ENCODE measurements at regions not wholly inside any gene's neighbourhood (a gene's known extent, or its start where the extent isn't known, plus 50 kb on each side); places are given as distances from the start of the nearest gene placed in this dataset.
A peak's percentile ranks its signal among the peaks of the same experiment; 100 is the strongest.

GRCh38 chr12:97148941-97149559 is 242.0 kb downstream of the NEDD1 start:
- Histone ChIP-seq H3K27ac (ENCODE audit: low read depth in 2 of 2, low read length in 2 of 2) (no peak overlapping the region), H3K27me3 (ENCODE audit: control insufficient read depth, insufficient read depth, low read length) (no peaks in the 10 kb centered on the region), H3K9ac (ENCODE audit: low read length in 3 of 3) (no peak overlapping the region), H3K36me3 (ENCODE audit: control insufficient read depth in 2 of 3, insufficient read depth in 3 of 3, low read length in 3 of 3) (no peaks in the 10 kb centered on the region), H3K4me3 (ENCODE audit: low read length in 3 of 3) (no peak overlapping the region), H3K4me1 (ENCODE audit: control insufficient read depth in 2 of 3, insufficient read depth in 2 of 3, low read depth in 1 of 3, low read length in 3 of 3) (no peaks in the 10 kb centered on the region), H3K9me3 (ENCODE audit: control insufficient read depth in 2 of 3, insufficient read depth in 1 of 3, low read length in 3 of 3) (no peaks in the 10 kb centered on the region)
- no peak for FAIRE-seq
- peak; percentile 66 for TF ChIP-seq CTCF (IDR thresholded peaks at IDR 0.05; ENCODE audit: borderline replicate concordance, extremely low read depth, insufficient read depth)
- intact Hi-C loops (cut with DNase I) = no loop called here
- peak; percentile 65 to 80 (median 76) for DNase-seq

- FAIRE-seq (no peak), DNase-seq (no peak)
- intact Hi-C loops (cut with DNase I) = no loop called here
- H3K36me3 ChIP-seq (ENCODE audit: control insufficient read depth in 2 of 3, insufficient read depth in 3 of 3, low read length in 3 of 3) = no peaks in the 10 kb centered on the region
- H3K27me3 ChIP-seq (ENCODE audit: control insufficient read depth, insufficient read depth, low read length) = no peaks in the 10 kb centered on the region
- H3K9me3 ChIP-seq (ENCODE audit: control insufficient read depth in 2 of 3, insufficient read depth in 1 of 3, low read length in 3 of 3) = no peaks in the 10 kb centered on the region
- H3K9ac ChIP-seq (ENCODE audit: low read length in 3 of 3) = no peak overlapping the region
- H3K27ac ChIP-seq (ENCODE audit: low read depth in 2 of 2, low read length in 2 of 2) = no peak overlapping the region
- TF ChIP-seq CTCF (IDR thresholded peaks at IDR 0.05; ENCODE audit: borderline replicate concordance, extremely low read depth, insufficient read depth) = no peak
- H3K4me3 ChIP-seq (ENCODE audit: low read length in 3 of 3) = no peak overlapping the region
- no peaks in the 10 kb centered on the region for H3K4me1 ChIP-seq (ENCODE audit: control insufficient read depth in 2 of 3, insufficient read depth in 2 of 3, low read depth in 1 of 3, low read length in 3 of 3)
Measured at GRCh38 chr12:97151481-97151880, 244.4 kb downstream of the NEDD1 start.

GRCh38 chr12:97159377-97159776 is 252.3 kb downstream of the NEDD1 start:
- Histone ChIP-seq H3K4me1 (ENCODE audit: control insufficient read depth in 2 of 3, insufficient read depth in 2 of 3, low read depth in 1 of 3, low read length in 3 of 3) (peaks cover 0 to 5% (median 0%) of the 10 kb centered on the region in 3 donors), H3K9ac (ENCODE audit: low read length in 3 of 3) (no peak overlapping the region), H3K4me3 (ENCODE audit: low read length in 3 of 3) (no peak overlapping the region), H3K27me3 (ENCODE audit: control insufficient read depth, insufficient read depth, low read length) (no peaks in the 10 kb centered on the region), H3K9me3 (ENCODE audit: control insufficient read depth in 2 of 3, insufficient read depth in 1 of 3, low read length in 3 of 3) (no peaks in the 10 kb centered on the region), H3K36me3 (ENCODE audit: control insufficient read depth in 2 of 3, insufficient read depth in 3 of 3, low read length in 3 of 3) (no peaks in the 10 kb centered on the region), H3K27ac (ENCODE audit: low read depth in 2 of 2, low read length in 2 of 2) (no peak overlapping the region)
- FAIRE-seq (no peak), DNase-seq (peak in 4 of 5 donors; percentile 59 to 88 (median 79))
- TF ChIP-seq CTCF (IDR thresholded peaks at IDR 0.05; ENCODE audit: borderline replicate concordance, extremely low read depth, insufficient read depth) = no peak
- intact Hi-C loops (cut with DNase I) = no loop called here

GRCh38 chr12:97160277-97160676 is 253.2 kb downstream of the NEDD1 start:
- Histone ChIP-seq H3K27ac (ENCODE audit: low read depth in 2 of 2, low read length in 2 of 2) (no peak overlapping the region), H3K4me3 (ENCODE audit: low read length in 3 of 3) (no peak overlapping the region), H3K4me1 (ENCODE audit: control insufficient read depth in 2 of 3, insufficient read depth in 2 of 3, low read depth in 1 of 3, low read length in 3 of 3) (peaks cover 0 to 5% (median 0%) of the 10 kb centered on the region in 3 donors), H3K36me3 (ENCODE audit: control insufficient read depth in 2 of 3, insufficient read depth in 3 of 3, low read length in 3 of 3) (no peaks in the 10 kb centered on the region), H3K9ac (ENCODE audit: low read length in 3 of 3) (no peak overlapping the region), H3K9me3 (ENCODE audit: control insufficient read depth in 2 of 3, insufficient read depth in 1 of 3, low read length in 3 of 3) (no peaks in the 10 kb centered on the region), H3K27me3 (ENCODE audit: control insufficient read depth, insufficient read depth, low read length) (no peaks in the 10 kb centered on the region)
- TF ChIP-seq CTCF (IDR thresholded peaks at IDR 0.05; ENCODE audit: borderline replicate concordance, extremely low read depth, insufficient read depth) = no peak
- peak in 1 of 5 donors; percentile 22 for DNase-seq
- FAIRE-seq = no peak
- intact Hi-C loops (cut with DNase I) = no loop called here

All from kidney (tissue), 13 donors.